ENCODE measurements at regions not wholly inside any gene's neighbourhood (a gene's known extent, or its start where the extent isn't known, plus 50 kb on each side); places are given as distances from the start of the nearest gene placed in this dataset.
"Not testable (repeated sequence)": the region's sequence is repeated elsewhere in the genome, so short reads cannot be mapped to it uniquely, and the experiment has no call there.

- not testable (repeated sequence) for TF ChIP-seq YY1 (IDR thresholded peaks at IDR 0.05; ENCODE audit: insufficient read depth, insufficient read length); SUZ12 (IDR thresholded peaks at IDR 0.05; ENCODE audit: extremely low read depth, insufficient read depth, insufficient read length); ZNF274 (IDR thresholded peaks at IDR 0.05; ENCODE audit: low read depth, low read length)
These were observed 398.8 kb downstream of the KCNJ18 start for GRCh38 chr17:22091041-22091679.

Measured in NT2/D1 (cell line).